ENCODE measurements at regions not wholly inside any gene's neighbourhood (a gene's known extent, or its start where the extent isn't known, plus 50 kb on each side); places are given as distances from the start of the nearest gene placed in this dataset.
A peak's percentile ranks its signal among the peaks of the same experiment; 100 is the strongest.
"Not testable (repeated sequence)": the region's sequence is repeated elsewhere in the genome, so short reads cannot be mapped to it uniquely, and the experiment has no call there.

DNA sequence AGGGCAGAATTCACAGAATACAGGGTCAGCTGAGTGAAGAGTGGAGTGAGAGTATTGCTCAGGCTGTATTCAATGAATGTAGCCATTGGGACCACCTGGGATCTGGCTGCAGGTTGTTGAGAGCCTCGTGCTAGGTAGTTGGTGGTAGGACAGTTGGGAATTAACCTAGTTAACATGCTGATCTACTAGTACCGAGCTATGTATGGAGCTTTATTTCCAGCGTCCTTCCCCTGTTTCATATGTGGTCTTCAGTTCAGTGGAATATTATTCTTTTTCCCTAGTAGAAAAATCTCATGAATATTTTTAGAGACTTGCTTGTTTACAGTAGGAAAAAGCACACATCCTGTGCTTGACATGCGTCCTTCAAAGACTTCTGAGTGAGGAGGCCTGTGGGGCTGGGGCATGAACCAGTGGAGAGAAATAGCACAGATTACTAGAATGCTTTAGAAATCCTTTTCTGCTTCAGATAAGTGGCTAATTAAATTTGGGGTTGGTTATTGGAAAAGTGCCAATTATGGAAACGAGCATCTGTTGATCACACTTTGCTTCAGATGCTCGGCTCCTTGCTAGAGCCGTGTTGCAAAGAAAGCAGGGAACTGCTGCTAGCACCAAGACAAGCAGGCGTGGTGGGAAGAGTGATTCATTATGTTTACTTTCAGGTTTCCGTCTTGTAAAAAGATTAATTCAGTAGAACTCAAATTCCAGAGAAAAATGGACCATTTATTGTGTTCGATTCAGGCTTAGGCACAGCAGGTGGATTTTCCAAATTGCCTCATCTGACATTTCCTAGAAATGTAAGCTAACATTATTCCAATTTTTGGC is 53.6 kb downstream of the ARF6 start:
- DNase-seq = peak; percentile 70

DNA sequence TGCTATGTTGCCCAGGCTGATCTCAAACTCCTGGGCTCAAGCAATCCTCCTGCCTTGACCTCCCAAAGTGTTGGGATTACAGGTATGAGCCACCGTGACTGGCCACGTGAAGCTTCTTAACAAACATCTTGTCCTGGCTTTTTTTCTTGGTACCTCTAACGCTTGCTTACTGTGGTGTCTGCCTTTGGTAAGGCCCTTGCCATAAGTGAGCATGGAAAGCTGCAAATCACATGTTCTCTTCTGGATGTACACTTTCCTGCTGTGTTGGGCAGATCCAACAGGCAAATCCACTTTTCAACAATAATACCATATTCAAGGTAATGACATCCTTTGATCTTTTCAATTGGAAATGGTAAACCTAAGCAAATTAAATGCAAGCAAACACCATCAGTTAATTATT is 54.6 kb downstream of the ARF6 start:
- no peak for DNase-seq

DNA sequence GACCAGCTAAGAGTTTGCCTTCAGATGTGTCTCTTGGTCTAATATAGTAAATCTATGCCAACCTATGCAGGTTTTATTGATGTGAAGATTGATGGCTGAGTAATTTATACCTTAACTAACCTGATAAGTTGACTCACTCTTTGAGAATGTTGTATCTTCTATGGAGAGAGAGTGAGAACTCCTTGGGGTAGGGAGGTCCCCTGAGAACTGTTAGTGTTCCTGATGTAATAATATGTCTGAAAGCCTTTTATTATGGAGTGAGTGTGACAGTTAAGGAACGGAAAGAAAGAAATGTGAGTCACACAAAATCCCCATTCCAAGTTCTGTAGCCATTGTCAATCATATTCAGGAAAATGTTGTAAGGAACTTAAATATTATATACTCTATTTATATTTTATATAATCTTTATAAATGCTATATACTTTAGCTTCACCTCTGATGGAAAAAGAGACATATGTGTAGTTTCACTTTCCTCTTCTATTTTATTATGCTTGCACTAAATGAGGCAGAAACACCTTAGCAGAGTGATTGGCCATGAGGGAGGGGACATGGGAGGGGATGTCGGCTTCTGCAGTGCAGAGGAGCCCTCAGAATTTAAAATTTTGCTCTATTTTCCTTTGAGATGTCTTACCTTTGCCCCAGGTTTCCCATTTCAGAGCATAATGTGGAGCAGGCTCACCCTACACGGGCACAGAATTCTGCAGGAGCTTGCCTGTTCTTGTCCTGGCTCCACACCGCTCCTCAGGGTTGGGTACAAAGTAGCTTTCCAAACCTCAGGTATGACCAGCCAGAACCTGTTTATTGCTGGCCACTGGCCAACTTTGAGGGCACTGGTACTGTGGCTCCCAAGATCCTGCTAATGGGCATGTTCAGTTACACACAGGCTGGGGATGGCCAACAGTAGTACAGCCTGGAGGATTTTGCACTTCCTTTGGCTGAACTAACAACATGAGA is 57.7 kb downstream of the ARF6 start:
- no peak for DNase-seq

DNA sequence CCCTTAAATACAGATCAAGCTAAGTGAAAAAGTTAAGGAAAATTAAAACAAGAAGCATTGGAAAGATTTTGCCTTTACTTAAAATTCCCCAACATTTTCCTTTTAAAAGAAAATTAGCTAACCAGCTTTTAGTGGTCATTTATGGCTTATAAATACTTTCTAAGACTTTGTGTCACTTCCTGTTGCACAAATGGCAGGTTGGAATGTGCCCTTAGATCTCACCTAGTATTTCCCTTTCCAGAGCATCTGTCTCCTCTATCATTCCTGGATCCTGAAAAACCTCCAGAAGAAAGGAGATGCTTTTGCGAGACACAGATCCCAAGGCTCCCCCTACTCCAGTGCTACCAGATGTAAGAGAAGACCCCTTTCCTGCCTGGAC is 58.3 kb downstream of the ARF6 start:
- no peak for DNase-seq

DNA sequence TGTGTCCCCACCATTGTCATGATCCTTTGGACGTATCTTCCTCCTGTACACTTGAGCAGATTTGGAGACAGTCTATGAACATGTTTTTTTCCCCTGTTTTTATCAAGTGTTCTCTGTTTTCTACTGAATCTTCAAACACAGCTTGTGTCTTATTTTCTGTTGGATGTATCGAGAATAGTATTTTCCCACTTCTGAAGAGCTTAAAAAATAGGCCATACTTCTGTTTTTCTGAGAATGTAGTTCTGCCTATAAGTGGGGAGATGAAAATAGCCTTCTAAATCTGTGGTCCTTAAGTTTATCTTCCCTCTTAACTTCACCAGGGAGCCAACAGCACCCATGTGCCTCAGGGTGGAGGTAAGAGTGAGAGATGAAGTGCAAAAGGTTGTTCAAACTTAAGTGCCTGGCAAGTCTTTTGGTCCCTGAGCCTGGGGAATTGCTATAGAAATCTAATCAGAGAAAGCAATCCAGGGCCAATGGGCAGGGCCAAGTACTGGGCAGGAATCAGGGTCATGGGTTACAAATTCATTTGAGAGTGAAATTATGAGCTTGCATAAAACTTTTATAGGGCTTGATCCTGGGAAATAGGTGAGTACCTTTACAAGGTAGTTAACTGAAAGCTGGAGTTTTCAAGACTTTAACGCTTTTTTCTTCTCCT is 58.9 kb downstream of the ARF6 start:
- DNase-seq = no peak

DNA sequence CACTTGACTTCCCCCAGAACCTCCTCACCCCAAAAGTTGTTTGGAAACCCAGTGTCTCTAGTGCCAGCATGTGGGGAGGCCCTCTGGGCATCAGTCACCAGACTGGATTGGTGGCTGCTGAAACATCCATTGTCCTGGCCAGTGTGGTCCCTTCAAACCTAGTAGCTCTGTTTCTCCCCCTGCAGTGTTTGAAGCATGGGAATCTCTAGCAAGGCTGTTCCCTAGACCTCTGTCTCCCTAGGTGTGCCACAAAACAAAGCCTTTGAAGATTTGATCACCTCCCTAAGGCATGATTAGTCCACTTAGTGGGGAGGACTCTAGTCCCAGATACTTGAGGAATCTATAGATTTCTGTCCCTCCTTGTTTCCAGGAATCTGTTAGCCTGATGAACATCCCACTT is 60.3 kb downstream of the ARF6 start:
- no peak for DNase-seq

DNA sequence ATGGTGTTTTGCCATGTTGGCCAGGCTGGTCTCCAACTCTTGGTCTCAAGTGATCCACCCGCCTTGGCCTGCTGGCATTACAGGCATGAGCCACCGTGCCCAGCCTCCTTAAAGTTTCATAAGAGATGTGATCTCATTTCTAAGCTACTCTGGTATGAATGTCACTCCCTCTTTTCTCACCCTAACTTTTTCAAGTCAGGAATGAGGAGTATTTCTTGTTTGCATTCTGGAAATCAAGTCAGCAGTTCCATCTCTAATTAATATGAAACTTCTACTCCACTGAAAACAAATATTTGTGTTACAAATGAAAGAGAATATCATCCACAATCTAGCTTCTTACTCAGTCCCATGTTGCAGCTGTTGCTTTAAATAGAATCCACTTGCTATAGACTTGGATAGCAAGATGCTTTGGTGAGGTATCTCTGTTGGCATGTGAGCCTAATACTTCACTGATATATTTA is 61.3 kb downstream of the ARF6 start:
- peak; percentile 51 for DNase-seq

DNA sequence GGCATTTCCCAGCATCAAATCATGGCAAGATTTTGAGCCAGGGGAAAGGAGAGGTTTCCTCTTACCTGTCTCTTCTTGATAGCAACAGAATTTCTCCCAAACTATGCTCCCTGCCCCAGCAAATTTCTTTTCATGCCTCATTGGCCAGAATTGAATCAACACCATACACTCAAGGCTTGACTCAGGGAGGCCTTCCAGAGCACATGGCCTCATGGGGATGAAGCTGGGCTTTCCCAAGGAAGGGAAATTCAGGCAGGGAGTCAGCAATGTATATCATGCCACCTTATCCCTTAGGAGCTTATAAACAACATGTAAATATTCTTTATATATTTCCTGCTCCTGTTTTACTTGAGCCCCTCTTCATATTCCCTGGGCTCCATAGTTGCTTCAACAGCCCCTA is 62.1 kb downstream of the ARF6 start:
- DNase-seq = no peak

DNA sequence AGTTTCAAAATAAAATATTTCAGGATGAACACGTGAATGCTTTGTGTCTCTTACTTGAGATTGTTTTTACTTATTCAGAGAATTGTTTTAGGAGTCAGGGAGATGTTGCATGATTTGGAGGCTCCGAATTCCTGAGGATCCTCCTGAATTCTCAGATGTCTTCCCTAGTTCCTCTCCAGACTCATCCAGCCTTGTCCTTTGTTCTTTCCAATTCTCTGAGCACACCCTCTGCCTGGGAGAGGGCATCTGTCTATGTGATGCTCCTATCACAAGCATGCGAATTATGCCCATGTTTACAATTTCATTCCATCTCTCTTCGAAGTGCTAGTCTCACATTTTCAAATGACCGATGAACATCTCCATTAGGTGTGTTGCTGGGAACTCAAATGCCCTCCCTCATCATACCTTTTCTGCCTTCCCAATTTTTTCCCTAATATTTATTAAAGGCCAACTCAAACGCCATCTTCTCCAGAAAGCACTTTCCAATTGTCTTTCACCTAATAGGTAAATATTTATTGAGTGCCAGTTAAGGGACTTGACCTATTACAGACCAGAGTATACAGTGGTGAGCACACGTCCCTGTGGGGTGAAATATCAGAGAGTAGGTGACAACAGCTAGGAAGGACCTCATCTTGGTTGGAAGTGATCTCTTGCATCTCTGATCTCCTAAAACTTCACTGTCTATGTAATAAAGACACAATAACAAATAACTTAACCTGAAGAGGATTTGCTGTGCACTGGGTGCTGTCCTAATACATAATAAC is 64.4 kb downstream of the ARF6 start:
- no peak for DNase-seq

DNA sequence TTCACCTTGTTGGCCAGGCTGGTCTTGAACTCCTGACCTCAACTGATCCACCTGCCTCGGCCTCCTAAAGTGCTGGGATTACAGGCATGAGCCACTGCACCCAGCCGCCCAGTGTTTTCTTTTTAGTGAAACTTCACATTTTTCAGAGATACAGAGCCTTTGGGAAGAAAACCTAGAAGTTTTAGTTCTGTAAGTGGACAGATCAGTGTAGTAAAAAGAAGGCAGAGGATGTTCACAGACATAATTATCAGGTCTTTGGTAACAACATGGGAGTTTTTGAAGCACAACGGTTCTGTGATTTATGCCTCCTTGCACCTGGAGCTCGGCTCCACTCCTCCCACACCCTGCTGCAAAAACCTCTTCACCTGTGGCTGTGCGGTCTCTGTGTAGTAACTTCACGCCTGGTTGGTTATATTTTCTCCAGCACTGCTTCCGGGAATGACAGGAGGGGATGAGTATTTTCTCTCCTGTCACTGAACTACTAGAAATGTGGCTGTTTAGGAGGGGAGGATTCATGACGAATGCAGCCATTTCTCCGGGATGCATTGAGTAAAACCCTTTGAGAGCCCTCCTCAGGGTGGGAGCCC is 67.0 kb downstream of the ARF6 start:
- DNase-seq = no peak

DNA sequence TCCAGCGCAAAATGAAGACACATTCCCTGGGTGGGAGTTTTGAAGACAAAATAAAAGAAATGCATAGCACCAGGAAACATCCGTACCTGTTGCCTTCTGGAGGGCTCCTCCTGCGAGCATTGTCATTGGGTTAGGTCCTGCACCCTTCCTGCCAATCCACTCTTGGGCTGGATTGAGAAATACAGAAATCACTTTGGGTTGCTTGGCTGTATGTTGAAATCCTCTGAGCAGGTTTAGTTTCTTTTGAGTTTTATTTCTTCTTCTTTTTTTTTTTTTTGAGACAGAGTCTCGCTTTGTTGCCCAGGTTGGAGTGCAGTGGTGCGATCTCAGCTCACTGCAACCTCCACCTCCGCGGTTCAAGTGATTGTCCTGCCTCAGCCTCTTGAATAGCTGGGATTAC is 67.6 kb downstream of the ARF6 start:
- no peak for DNase-seq

DNA sequence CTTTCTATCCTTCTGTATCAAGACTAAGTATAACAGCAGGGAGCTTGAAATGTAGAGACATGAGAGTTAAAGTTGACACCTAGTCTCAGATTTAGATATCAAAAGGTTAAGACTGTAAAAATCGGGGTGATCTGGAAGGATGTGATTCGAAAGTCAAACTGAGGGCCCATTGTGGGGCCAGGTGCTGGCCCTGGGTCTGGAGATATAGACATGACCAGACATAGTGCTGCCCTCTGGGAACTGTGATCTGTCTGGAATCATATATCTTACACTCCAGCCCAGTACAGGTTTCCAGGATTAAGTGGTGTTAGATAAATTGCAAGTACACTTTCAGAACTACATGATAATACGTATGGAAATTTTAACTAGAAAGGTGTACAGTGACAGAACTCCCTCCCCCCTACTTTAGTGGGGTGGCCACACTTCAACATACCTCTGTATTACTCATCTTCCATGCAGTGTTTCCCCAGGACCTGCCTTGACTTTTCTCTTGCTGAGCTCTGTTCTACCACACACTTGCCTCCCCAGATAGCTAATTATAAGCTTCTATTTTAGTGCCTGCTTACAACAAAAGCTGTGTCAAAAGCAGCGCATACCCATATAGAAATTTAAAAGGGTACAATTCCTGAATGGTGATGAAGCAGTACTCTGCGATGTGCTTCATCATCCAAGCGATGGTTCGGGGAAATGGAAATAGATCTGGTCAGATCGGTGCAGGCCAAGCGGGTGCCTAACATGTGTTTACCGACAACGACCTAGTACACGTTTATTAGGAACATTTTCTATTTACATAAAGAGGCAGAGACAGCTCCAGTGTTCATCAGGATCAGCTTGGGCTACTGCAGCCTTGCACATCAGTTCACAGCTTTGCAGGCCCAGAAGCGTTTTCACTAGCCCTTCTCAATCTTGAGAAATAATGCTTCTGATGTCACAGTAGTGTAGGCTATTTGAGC is 68.7 kb downstream of the ARF6 start:
- no peak for DNase-seq

DNA sequence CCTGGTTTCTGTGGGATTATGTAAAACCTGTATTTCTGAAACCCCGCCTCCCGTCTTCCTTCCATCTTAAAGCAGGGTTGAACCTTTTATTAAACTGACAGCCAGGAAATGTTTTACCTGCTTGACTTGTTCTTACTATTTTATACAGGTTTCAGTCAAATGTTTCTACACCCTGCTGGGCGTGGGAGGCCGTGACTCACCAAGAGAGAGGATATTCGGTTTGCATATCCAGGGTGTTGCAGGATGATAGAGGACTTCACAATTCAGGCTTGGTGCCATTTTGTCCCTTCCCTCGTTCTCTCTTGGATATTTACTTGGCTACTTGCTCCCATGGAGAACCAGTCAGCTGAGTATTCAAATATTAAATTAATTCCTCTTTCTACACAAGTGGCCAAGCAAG is 69.7 kb downstream of the ARF6 start:
- DNase-seq = no peak

DNA sequence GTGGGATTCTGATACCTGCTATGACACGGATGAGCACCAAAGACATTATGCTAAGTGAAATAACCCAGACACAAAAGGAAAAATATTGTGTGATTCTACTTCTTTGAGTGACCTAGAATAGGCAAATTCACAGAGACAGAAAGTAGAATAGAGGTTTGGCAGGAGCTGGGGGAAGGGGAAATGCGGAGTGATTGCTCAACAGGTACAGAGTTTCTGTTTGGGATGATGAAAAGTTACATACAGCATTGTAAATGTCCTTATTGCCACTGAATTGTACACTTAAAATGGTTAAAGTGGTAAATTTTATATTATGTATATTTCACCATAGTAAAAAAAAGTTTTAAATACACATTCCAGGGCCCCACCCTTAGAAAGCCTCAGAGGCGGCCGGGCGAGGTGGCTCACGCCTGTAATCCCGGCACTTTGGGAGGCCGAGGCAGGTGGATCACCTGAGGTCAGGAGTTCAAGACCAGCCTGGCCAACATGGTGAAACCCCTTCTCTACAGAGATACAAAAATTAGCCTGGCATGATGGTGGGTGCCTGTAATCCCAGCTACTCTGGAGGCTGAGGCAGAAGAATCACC is 72.3 kb downstream of the ARF6 start:
- not testable (repeated sequence) for DNase-seq

DNA sequence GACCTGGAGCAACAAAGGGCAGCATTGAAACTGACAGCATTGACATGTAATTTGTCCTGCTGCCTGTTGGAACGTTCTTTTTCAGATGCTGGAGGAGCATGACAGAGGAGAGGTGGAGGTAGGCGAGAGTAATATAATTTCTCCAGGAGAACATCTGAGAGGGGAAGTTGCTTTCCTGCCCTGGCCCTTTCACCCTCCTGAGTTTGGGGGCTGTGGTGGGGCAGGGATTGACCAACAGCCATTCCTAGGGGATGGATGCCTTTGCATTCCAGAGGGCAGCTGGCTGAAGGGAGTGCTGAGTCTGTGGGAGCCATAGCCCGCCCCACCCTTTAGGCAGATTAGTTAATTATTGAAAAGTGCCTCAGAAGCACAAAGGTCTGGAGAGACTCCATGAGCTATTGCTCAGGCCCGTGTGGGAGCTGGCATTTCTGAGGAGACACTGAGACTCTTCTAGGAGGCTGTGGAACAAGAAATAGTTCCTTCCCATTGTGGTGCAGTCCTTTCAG is 73.5 kb downstream of the ARF6 start:
- DNase-seq = no peak

DNA sequence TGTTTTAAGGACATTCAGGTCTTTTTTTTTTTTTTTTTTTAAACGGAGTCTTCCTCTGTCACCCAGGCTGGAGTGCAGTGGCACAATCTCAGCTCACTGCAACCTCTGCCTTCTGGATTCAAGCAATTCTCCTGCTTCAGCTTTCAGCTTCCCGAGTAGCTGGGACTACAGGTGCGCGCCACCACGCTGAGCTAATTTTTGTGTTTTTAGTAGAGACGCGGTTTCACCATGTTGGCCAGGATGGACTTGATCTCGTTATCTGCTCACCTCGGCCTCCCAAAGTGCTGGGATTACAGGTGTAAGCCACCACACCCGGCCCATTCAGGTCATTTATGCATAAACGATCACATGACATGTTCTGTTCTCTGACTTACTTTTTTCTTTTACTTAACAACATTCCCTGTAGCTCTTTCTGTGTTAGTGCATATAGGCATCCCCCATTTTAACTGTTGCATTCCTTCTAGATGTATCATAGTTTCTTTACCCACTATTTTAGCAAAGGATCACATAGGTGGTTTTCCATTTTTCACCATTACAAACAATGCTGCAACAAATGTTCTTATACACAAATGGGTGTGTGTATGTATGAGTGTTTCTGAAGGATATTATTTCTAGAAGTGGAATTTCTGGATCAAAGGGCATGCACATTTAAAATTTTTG is 74.2 kb downstream of the ARF6 start:
- peak; percentile 43 for DNase-seq

DNA sequence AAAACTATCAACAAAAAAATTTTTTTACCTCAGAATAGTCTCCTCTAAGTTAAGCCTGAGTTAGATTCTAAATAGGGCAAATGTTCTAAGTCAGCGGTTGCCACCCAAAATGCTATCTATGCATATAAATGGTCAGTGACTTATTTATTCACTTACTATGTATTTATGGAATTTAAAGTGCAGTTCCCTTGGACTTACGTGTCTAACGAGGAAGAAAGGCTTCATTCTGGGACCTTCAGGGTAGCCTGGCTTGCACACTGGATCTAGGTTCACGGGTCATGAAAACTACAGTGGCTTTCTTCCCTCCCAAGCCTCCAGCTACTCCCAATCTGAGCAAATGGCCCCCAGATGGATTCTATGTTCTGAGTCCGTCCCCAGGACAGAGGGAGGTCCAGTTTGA is 77.1 kb downstream of the ARF6 start:
- DNase-seq = no peak

DNA sequence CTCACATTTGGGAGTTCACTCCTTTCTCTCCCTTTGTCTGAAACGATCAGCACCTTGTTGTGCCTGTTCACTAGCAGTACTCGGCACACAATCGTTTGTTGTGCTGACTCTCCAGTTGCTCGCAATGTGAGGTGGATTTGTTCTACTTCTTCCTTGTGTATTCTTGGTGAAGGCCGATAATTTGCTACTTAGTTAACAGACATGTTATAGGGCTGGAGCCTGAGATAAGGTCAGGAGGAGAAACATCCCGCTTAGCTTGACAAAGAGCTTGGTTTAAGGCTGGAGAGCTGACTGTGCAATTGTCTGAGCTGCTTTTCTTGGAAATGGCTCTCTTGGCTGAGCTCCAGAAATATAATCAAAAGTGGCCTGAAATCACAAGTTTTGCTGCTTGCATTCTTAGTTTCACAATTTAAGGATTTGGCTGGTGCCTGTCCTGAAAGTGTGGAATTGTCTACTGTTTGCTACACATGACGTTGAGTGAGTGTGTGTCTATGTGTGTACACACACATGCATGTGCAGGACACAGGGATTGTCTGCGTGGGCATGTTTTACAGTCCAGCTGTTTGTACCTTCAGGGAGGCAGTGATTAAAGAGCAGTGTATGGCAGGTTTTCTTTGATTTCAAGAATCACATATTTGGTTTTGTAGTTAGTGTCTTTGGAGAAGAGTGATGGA is 77.7 kb downstream of the ARF6 start:
- peak; percentile 58 for DNase-seq

Measured in fibroblast of skin of right quadriceps (primary cell).